ENCODE measurements at regions not wholly inside any gene's neighbourhood (a gene's known extent, or its start where the extent isn't known, plus 50 kb on each side); places are given as distances from the start of the nearest gene placed in this dataset.
"Not testable (repeated sequence)": the region's sequence is repeated elsewhere in the genome, so short reads cannot be mapped to it uniquely, and the experiment has no call there.

DNA sequence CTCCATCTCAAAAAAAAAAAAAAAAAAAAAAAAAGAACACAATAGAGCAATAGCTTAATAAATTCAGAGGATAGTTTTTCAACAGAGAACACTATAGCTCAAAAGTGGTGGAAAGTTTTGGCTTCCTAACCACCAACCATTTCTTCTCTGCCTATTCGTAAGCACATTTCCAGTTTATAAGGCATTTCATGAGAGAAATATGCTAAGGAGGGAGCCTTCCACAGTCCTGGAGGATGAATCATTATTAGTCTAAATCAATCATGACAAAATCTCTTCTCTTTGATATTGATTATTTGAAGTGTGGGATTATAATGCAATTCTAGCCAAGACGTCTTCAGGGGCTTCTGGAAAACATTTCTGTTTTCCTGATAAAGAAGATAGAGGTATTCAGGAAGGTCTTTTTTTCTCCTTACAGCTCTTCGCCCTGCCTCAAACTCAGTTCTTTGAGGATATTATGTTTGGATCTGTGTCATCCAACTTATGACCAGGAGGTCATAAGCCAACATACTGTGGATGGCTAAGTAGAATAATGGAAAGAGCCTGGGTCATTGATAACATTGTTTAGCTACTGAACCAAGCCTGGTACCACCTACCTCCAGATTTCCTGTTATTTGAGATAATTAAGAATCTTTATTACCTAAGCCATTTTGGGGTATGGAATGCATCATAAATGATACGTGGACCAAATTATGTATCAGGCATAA is 207.3 kb downstream of the TRIB2 start:
- no peak overlapping the region for H2AFZ ChIP-seq (ENCODE audit: low read depth, low read length)
- H3K9ac ChIP-seq (ENCODE audit: low read length) = no peak overlapping the region
- H3K79me2 ChIP-seq (ENCODE audit: low read length) = no peaks in the 10 kb centered on the region
- no peak overlapping the region for H3K4me3 ChIP-seq (ENCODE audit: low read length)
- no peak overlapping the region for H3K27ac ChIP-seq (ENCODE audit: low read length)
- H3K36me3 ChIP-seq (replicated peaks; ENCODE audit: low read depth, low read length) = no peaks in the 10 kb centered on the region
- no peaks in the 10 kb centered on the region for H3K4me1 ChIP-seq (ENCODE audit: low read length)
- H3K4me2 ChIP-seq (ENCODE audit: low read length) = no peak overlapping the region
- peaks cover 9% of the 10 kb centered on the region for H3K27me3 ChIP-seq (ENCODE audit: low read depth, low read length)
- TF ChIP-seq, protein P1, sequence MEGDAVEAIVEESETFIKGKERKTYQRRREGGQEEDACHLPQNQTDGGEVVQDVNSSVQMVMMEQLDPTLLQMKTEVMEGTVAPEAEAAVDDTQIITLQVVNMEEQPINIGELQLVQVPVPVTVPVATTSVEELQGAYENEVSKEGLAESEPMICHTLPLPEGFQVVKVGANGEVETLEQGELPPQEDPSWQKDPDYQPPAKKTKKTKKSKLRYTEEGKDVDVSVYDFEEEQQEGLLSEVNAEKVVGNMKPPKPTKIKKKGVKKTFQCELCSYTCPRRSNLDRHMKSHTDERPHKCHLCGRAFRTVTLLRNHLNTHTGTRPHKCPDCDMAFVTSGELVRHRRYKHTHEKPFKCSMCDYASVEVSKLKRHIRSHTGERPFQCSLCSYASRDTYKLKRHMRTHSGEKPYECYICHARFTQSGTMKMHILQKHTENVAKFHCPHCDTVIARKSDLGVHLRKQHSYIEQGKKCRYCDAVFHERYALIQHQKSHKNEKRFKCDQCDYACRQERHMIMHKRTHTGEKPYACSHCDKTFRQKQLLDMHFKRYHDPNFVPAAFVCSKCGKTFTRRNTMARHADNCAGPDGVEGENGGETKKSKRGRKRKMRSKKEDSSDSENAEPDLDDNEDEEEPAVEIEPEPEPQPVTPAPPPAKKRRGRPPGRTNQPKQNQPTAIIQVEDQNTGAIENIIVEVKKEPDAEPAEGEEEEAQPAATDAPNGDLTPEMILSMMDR (IDR thresholded peaks at IDR 0.05; ENCODE audit: low read depth, low read length) = no peak
- TF ChIP-seq EZH2phosphoT487 (IDR thresholded peaks at IDR 0.05; ENCODE audit: low read depth) = no peak
- H4K20me1 ChIP-seq (ENCODE audit: insufficient read depth, low read length) = no peaks in the 10 kb centered on the region
- H3K9me3 ChIP-seq (ENCODE audit: insufficient read depth, low read length) = no peaks in the 10 kb centered on the region

DNA sequence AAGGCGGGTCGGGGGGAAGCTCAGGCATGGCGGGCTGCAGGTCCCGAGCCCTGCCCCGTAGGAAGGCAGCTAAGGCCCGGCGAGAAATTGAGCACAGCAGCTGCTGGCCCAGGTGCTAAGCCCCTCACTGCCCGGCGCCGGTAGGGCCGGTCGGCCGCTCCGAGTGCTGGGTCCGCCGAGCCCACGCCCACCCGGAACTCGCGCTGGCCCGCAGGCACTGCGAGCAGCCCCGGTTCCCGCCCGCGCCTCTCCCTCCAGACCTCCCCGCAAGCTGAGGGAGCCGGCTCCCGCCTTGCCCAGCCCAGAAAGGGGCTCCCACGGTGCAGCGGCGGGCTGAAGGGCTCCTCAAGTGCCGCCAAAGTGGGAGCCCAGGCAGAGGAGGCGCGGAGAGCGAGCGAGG is 209.9 kb downstream of the TRIB2 start:
- not testable (repeated sequence) for H3K4me3 ChIP-seq (ENCODE audit: low read length); H3K79me2 ChIP-seq (ENCODE audit: low read length); H3K4me2 ChIP-seq (ENCODE audit: low read length); H3K9me3 ChIP-seq (ENCODE audit: insufficient read depth, low read length); H2AFZ ChIP-seq (ENCODE audit: low read depth, low read length); H3K36me3 ChIP-seq (replicated peaks; ENCODE audit: low read depth, low read length); H3K4me1 ChIP-seq (ENCODE audit: low read length); H4K20me1 ChIP-seq (ENCODE audit: insufficient read depth, low read length); H3K27ac ChIP-seq (ENCODE audit: low read length); H3K9ac ChIP-seq (ENCODE audit: low read length)
- peaks cover 18% of the 10 kb centered on the region for H3K27me3 ChIP-seq (ENCODE audit: low read depth, low read length)

DNA sequence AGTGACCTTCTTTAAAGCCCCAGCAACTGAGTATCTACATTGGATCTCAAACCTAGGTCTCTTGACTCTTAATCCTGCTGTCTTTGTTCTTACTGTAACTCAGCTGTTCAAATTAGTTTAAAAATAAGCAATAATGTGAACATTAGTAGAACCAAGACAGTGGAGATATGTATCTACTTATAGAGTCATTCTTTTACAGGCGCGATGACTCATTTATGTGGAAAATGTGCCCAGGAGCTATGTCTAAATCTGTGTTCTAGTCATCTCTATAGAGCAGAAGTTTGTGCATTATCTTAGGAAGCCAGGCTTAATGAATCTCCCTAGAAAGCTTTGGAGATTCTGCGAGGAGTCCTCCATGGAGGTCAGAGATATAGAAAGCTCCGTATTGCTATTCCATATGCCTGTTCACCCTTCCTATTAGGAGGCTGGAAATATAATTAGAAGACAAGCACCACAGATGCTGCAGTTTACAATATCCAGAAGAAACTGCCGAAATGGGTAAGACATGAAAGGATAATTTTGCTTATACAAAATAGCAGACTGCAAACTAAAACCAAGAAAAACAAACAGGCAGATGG is 211.6 kb downstream of the TRIB2 start:
- Histone ChIP-seq H3K4me3 (ENCODE audit: low read length) (no peak overlapping the region), H3K4me2 (ENCODE audit: low read length) (no peak overlapping the region), H3K36me3 (replicated peaks; ENCODE audit: low read depth, low read length) (no peaks in the 10 kb centered on the region)

DNA sequence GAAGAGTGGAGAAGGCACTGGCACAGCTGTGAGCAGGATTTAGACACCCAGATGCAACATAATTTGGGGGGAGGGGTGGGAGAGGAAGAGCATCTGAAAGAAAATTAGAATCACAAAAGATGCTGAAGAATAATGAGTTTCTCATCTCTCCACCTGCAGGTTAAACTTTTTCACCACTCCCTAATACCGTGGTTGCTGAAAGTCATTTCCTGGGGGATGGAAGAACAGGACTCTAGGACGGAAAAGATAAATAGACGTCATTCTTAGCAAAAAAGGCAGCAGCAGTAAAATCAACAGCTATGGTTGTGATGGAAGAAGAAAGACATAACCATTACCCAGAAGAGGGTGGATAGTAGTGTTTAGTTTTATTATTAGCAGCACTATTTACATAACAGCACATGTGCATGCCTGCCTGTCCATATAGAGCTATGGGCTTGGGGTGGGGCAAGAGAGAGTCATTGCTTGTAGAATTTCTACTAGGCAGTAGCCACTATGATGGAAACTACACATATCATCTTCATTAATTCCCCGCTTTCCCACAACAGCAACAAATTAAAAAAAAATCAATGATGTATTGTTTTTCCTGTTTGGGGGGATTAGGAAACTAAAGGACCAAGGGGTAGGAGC is 212.2 kb downstream of the TRIB2 start:
- Histone ChIP-seq H3K4me3 (ENCODE audit: low read length) (no peak overlapping the region), H2AFZ (ENCODE audit: low read depth, low read length) (no peak overlapping the region), H3K4me2 (ENCODE audit: low read length) (no peak overlapping the region), H3K4me1 (ENCODE audit: low read length) (no peaks in the 10 kb centered on the region), H3K9ac (ENCODE audit: low read length) (no peak overlapping the region), H4K20me1 (ENCODE audit: insufficient read depth, low read length) (no peaks in the 10 kb centered on the region), H3K27me3 (ENCODE audit: low read depth, low read length) (peaks cover 21% of the 10 kb centered on the region), H3K9me3 (ENCODE audit: insufficient read depth, low read length) (no peaks in the 10 kb centered on the region), H3K79me2 (ENCODE audit: low read length) (no peaks in the 10 kb centered on the region), H3K36me3 (replicated peaks; ENCODE audit: low read depth, low read length) (no peaks in the 10 kb centered on the region), H3K27ac (ENCODE audit: low read length) (no peak overlapping the region)
- TF ChIP-seq, protein P1 (IDR thresholded peaks at IDR 0.05; ENCODE audit: low read depth, low read length) = no peak
- TF ChIP-seq EZH2phosphoT487 (IDR thresholded peaks at IDR 0.05; ENCODE audit: low read depth) = no peak

More for the DNA sequence above, 211.6 kb downstream of the TRIB2 start:
- no peak overlapping the region for H2AFZ ChIP-seq (ENCODE audit: low read depth, low read length)
- no peak overlapping the region for H3K9ac ChIP-seq (ENCODE audit: low read length)
- no peaks in the 10 kb centered on the region for H3K9me3 ChIP-seq (ENCODE audit: insufficient read depth, low read length)
- no peaks in the 10 kb centered on the region for H3K79me2 ChIP-seq (ENCODE audit: low read length)
- no peak overlapping the region for H3K27ac ChIP-seq (ENCODE audit: low read length)
- H3K27me3 ChIP-seq (ENCODE audit: low read depth, low read length) = peaks cover 20% of the 10 kb centered on the region
- no peaks in the 10 kb centered on the region for H3K4me1 ChIP-seq (ENCODE audit: low read length)
- TF ChIP-seq EZH2phosphoT487 (IDR thresholded peaks at IDR 0.05; ENCODE audit: low read depth) = no peak
- TF ChIP-seq, protein P1 (IDR thresholded peaks at IDR 0.05; ENCODE audit: low read depth, low read length) = no peak
- H4K20me1 ChIP-seq (ENCODE audit: insufficient read depth, low read length) = no peaks in the 10 kb centered on the region

Measured in OCI-LY3 (cell line).